PFSK-1 (cell line): ENCODE measurements at regions not wholly inside any gene's neighbourhood (a gene's known extent, or its start where the extent isn't known, plus 50 kb on each side); places are given as distances from the start of the nearest gene placed in this dataset.

ENCODE experiments used
- REST ChIP-seq, 2 experiments: IDR thresholded peaks; 2 replicates each; pipeline versions ENCODE4 v1.6.1 to v1.8.0; 2011 to 2012; ENCODE audit warnings: low read depth in 2 of 2, low read length in 2 of 2, control low read depth in 1 of 2, inconsistent platforms in 1 of 2, mild to moderate bottlenecking in 1 of 2, moderate library complexity in 1 of 2; ENCODE audit not compliant: insufficient read depth in 1 of 2
- SIN3A ChIP-seq: IDR thresholded peaks from 2 replicates; pipeline ENCODE4 v1.6.1; 2012; ENCODE audit warnings: mild to moderate bottlenecking, low read length, moderate library complexity, borderline replicate concordance; ENCODE audit not compliant: insufficient read depth
- TAF1 ChIP-seq: IDR thresholded peaks from 2 replicates; pipeline ENCODE4 v1.6.1; 2012; ENCODE audit warnings: low read length, control low read depth, borderline replicate concordance; ENCODE audit not compliant: insufficient read depth

GRCh38 chr12:28689398-28690175 is 459.5 kb upstream of the FAR2 start:
- TF ChIP-seq REST (IDR thresholded peaks at IDR 0.05; ENCODE audit: insufficient read depth in 1 of 2, low read depth in 2 of 2, low read length in 2 of 2) (no peak), SIN3A (no peak), TAF1 (no peak)
